ENCODE measurements at regions not wholly inside any gene's neighbourhood (a gene's known extent, or its start where the extent isn't known, plus 50 kb on each side); places are given as distances from the start of the nearest gene placed in this dataset.
"Not testable (repeated sequence)": the region's sequence is repeated elsewhere in the genome, so short reads cannot be mapped to it uniquely, and the experiment has no call there.

DNA sequence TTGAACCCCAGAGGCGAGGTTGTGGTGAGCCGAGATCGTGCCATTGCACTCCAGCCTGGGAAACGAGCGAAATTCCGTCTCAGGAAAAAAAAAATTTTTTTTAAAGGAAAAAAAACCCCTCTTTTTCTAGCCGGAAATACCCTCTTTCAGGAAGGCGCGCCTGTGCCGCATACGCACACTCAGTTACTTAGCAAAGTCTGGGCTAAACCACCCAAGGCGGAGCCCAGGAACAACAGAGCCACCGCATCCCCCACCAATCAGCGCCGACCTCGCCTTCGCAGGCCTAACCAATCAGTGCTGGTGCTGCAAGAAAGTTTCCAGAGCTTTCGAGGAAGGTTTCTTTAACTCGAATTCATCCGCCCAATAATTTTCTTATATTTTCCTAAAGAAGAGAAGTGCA lies 510.4 kb downstream of the KCNJ18 start:
- intact Hi-C loops (cut with DNase I) = no loop called here
- peaks cover 0 to 46% (median 21%) of the 10 kb centered on the region in 3 donors for H3K9me3 ChIP-seq

DNA sequence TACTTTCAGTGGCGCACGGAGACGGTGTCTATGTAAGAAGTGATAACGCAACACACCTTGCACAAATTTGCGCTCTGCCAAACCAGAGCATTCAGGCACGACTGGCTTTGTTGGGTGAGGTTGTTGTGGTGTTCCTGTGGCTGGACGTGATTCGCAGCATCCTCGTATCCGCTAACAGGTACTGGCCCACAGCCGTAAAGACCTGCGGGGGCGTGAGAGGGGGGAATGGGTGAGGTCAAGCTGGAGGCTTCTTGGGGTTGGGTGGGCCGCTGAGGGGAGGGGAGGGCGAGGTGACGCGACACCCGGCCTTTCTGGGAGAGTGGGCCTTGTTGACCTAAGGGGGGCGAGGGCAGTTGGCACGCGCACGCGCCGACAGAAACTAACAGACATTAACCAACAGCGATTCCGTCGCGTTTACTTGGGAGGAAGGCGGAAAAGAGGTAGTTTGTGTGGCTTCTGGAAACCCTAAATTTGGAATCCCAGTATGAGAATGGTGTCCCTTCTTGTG lies 510.9 kb downstream of the KCNJ18 start:
- DNase-seq = no peak
- intact Hi-C loops (cut with DNase I) = no loop called here
- 88 to 91% methylated on average over 20 to 28 of the region's 29 CpGs for WGBS, 2 donors
- H3K27me3 ChIP-seq = no peaks in the 10 kb centered on the region
- H3K27ac ChIP-seq = no peak overlapping the region
- no peaks in the 10 kb centered on the region for H3K36me3 ChIP-seq
- TF ChIP-seq POLR2A (IDR thresholded peaks at IDR 0.05) = no peak
- TF ChIP-seq, protein P1, sequence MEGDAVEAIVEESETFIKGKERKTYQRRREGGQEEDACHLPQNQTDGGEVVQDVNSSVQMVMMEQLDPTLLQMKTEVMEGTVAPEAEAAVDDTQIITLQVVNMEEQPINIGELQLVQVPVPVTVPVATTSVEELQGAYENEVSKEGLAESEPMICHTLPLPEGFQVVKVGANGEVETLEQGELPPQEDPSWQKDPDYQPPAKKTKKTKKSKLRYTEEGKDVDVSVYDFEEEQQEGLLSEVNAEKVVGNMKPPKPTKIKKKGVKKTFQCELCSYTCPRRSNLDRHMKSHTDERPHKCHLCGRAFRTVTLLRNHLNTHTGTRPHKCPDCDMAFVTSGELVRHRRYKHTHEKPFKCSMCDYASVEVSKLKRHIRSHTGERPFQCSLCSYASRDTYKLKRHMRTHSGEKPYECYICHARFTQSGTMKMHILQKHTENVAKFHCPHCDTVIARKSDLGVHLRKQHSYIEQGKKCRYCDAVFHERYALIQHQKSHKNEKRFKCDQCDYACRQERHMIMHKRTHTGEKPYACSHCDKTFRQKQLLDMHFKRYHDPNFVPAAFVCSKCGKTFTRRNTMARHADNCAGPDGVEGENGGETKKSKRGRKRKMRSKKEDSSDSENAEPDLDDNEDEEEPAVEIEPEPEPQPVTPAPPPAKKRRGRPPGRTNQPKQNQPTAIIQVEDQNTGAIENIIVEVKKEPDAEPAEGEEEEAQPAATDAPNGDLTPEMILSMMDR (IDR thresholded peaks at IDR 0.05) = no peak
- H3K4me1 ChIP-seq = no peaks in the 10 kb centered on the region
- H3K4me3 ChIP-seq = no peak overlapping the region
- peaks cover 0 to 46% (median 21%) of the 10 kb centered on the region in 3 donors for H3K9me3 ChIP-seq

More for the DNA sequence above, 510.4 kb downstream of the KCNJ18 start:
- TF ChIP-seq POLR2A (IDR thresholded peaks at IDR 0.05) = no peak
- TF ChIP-seq, protein P1 (IDR thresholded peaks at IDR 0.05) = no peak
- Histone ChIP-seq H3K27me3 (no peaks in the 10 kb centered on the region), H3K36me3 (no peaks in the 10 kb centered on the region), H3K4me3 (no peak overlapping the region), H3K27ac (no peak overlapping the region), H3K4me1 (no peaks in the 10 kb centered on the region)
- WGBS, 2 donors = 84 to 86% methylated on average over 20 of the region's 20 CpGs
- DNase-seq = no peak

DNA sequence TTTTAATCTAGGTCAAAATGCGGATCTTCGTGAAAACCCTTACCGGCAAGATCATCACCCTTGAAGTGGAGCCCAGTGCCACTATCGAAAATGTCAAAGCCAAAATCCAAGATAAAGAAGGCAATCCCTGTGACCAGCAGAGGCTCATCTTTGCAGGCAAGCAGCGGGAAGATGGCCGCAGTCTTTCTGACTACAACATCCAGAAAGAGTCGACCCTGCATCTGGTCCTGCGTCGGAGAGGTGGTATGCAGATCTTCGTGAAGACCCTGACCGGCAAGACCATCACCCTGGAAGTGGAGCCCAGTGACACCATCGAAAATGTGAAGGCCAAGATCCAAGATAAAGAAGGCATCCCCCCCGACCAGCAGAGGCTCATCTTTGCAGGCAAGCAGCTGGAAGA lies 511.8 kb downstream of the KCNJ18 start:
- DNase-seq; H3K4me1 ChIP-seq; H3K27ac ChIP-seq; H3K36me3 ChIP-seq; H3K27me3 ChIP-seq; H3K4me3 ChIP-seq; intact Hi-C loops (cut with DNase I): not testable (repeated sequence)
- H3K9me3 ChIP-seq = peaks cover 0 to 40% (median 21%) of the 10 kb centered on the region in 3 donors
- 75 to 89% methylated on average over 5 to 11 of the region's 13 CpGs for WGBS, 2 donors

DNA sequence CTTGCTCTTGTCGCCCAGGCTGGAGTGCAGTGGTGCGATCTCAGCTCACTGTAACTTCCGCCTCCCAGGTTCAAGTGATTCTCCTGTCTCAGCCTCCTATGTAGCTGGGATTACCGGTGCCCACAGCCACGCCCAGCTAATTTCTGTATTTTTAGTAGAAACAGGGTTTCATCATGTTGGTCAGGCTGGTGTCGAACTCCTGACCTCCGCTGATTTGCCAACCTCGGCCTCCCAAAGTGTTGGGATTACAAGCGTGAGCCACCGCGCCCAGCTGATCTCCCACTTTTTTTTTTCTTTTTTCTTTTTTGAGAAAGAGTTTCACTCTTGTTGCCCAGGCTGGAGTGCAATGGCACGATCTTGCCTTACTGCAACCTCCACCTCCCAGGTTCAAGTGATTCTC lies 517.9 kb downstream of the KCNJ18 start:
- H3K9me3 ChIP-seq = peaks cover 0 to 16% (median 12%) of the 10 kb centered on the region in 3 donors
- H3K36me3 ChIP-seq; H3K4me3 ChIP-seq; H3K27ac ChIP-seq; H3K27me3 ChIP-seq; DNase-seq; H3K4me1 ChIP-seq; intact Hi-C loops (cut with DNase I): not testable (repeated sequence)
- WGBS, 2 donors = 82 to 84% methylated on average over 10 to 12 of the region's 12 CpGs

DNA sequence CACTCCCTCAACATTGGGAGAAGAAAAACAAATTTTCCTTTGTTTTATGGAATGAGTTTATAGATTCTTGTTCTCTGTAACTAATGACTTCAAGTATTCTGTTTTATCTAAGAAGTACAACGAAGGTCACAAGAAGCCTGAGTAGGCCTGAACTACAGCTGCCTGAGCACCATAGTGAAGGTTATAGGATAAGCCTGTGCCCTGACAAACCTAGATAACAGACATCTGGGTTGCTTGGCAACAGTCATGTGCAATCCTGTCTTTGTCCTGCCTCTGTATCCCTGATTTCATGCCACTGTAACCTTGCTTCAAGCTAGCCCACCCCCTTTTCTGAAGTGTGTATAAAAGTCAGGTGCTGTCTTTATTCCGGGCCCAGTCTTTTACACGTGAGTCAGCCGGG lies 520.8 kb downstream of the KCNJ18 start:
- DNase-seq; H3K27me3 ChIP-seq; intact Hi-C loops (cut with DNase I); H3K27ac ChIP-seq; H3K36me3 ChIP-seq; H3K4me3 ChIP-seq; H3K4me1 ChIP-seq: not testable (repeated sequence)
- peaks cover 0 to 25% (median 15%) of the 10 kb centered on the region in 3 donors for H3K9me3 ChIP-seq
- 59 to 71% methylated on average over 4 of the region's 4 CpGs for WGBS, 2 donors

DNA sequence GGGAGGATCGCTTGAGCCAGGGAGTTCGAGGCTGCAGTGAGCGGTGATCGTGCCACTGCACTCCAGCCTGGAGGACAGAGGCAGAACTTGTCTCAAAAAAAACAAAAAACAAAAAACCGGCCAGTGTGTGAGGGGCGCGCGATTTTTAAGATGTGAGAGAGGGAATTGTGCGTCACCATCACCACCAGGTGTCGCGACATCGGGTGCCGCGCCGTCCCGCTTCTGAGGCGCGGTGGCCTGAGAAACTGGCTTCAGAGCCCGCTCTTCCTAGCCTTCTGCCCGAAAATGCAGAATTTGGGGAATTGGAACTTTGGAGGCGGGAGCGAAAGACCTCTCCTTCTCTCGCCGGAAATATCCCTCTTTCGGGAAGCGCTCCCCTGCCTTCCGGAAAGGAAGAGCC lies 524.8 kb downstream of the KCNJ18 start:
- Histone ChIP-seq H3K9me3 (peaks cover 0 to 29% (median 24%) of the 10 kb centered on the region in 3 donors), H3K27ac (no peak overlapping the region), H3K27me3 (no peaks in the 10 kb centered on the region), H3K4me3 (no peak overlapping the region), H3K36me3 (no peaks in the 10 kb centered on the region), H3K4me1 (no peaks in the 10 kb centered on the region)
- intact Hi-C loops (cut with DNase I) = no loop called here
- 52 to 70% methylated on average over 8 to 23 of the region's 27 CpGs for WGBS, 2 donors
- DNase-seq = no peak
- TF ChIP-seq POLR2A (IDR thresholded peaks at IDR 0.05) = no peak
- TF ChIP-seq, protein P1 (IDR thresholded peaks at IDR 0.05) = no peak

DNA sequence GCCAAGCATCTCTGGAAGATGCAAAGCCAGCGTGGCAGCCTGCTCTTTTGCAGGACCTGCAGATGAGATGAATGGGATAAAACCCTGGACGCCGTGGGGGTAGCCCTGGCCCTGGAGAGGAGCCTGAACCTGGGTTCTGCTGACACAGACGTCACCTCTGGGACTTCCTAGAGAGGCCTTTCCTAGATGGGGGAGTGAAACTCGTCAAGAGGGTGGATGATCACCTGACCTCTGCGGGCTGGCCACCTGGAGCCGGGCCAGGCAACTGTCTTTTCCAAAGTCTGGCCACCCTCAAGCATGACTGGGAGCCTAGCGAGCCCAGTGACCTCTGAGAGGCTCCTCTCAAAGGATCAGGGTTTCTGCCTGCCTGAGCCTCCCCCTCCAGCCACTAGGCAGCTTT lies 529.0 kb downstream of the KCNJ18 start:
- H3K4me1 ChIP-seq = no peaks in the 10 kb centered on the region
- no peak overlapping the region for H3K27ac ChIP-seq
- no peak overlapping the region for H3K4me3 ChIP-seq
- TF ChIP-seq, protein P1 (IDR thresholded peaks at IDR 0.05) = no peak
- TF ChIP-seq POLR2A (IDR thresholded peaks at IDR 0.05) = no peak
- no peak for DNase-seq
- 47% methylated on average over 3 of the region's 8 CpGs; no CpG with 5 or more reads in 1 of the 2 donors for WGBS, 2 donors
- no peaks in the 10 kb centered on the region for H3K36me3 ChIP-seq
- intact Hi-C loops (cut with DNase I) = no loop called here
- no peaks in the 10 kb centered on the region for H3K27me3 ChIP-seq
- peaks cover 0 to 26% (median 11%) of the 10 kb centered on the region in 3 donors for H3K9me3 ChIP-seq

DNA sequence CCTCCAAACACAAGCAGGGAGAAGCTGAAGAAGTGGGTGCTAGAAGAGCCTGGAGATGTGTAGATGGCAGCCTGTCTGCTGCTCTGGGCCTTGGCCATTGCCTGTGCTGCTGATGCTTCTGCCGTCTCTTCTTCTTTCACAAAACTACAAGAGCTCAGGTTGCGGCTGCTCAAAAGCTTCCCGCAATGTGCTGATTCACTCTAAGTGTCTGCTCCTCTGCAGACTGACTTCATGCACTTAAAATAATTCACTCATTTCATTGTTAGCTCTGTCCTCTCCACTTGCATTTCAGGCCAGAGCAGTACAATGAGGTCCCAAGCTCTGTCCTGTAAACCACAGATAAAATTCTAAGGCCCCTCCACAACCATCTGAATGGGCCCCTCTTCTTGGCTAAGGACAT lies 534.2 kb downstream of the KCNJ18 start:
- H3K4me1 ChIP-seq; H3K9me3 ChIP-seq; H3K27me3 ChIP-seq; H3K36me3 ChIP-seq; H3K27ac ChIP-seq; DNase-seq; intact Hi-C loops (cut with DNase I); H3K4me3 ChIP-seq: not testable (repeated sequence)
- 83 to 96% methylated on average over 1 to 3 of the region's 3 CpGs for WGBS, 2 donors

DNA sequence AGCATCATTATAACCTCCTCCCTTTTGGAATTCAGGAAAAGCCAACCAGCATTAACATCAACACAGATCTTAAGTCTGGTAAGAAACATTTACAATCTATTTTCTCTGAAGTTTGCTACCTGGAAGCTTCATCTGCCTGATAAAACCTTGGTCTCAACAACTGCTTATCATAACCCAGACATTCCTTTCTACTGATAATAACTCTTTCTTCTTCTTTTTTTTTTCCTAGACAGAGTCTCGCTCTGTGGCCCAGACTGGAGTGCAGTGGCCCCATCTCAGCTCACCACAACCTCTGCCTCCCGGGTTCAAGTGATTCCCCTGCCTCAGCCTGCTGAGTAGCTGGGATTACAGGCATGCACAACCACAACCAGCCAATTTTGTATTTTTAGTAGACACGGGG lies 534.6 kb downstream of the KCNJ18 start:
- H3K27ac ChIP-seq; intact Hi-C loops (cut with DNase I); H3K4me3 ChIP-seq; DNase-seq; H3K27me3 ChIP-seq; H3K36me3 ChIP-seq; H3K4me1 ChIP-seq; H3K9me3 ChIP-seq: not testable (repeated sequence)
- 79% methylated on average over 3 of the region's 3 CpGs for WGBS, 2 donors

All from esophagus squamous epithelium (tissue), 5 donors.